ENCODE measurements at regions not wholly inside any gene's neighbourhood (a gene's known extent, or its start where the extent isn't known, plus 50 kb on each side); places are given as distances from the start of the nearest gene placed in this dataset.

- TF ChIP-seq POLR2A (IDR thresholded peaks at IDR 0.05) (no peak), CTCF (IDR thresholded peaks at IDR 0.05) (no peak)
Measured at GRCh38 chr7:159249671-159250070, 105.0 kb upstream of the VIPR2 start.

Data from ovary (tissue), 3 donors.